Frontal cortex (tissue), 3 donors: ENCODE measurements at regions not wholly inside any gene's neighbourhood (a gene's known extent, or its start where the extent isn't known, plus 50 kb on each side); places are given as distances from the start of the nearest gene placed in this dataset.

Source experiments
- DNase-seq, 2 donors: peaks; one replicate each; pipeline ENCODE4 v3.0.0; 2012; ENCODE audit warnings: low spot score in 2 of 2
- FAIRE-seq: peaks from 2 replicates; lab custom pipeline; 2012; peaks lifted over from hg19 to GRCh38; lab: Jason Lieb, UNC
- donor health status: control.
- donor health status: control.
- donor health status: control.

DNA sequence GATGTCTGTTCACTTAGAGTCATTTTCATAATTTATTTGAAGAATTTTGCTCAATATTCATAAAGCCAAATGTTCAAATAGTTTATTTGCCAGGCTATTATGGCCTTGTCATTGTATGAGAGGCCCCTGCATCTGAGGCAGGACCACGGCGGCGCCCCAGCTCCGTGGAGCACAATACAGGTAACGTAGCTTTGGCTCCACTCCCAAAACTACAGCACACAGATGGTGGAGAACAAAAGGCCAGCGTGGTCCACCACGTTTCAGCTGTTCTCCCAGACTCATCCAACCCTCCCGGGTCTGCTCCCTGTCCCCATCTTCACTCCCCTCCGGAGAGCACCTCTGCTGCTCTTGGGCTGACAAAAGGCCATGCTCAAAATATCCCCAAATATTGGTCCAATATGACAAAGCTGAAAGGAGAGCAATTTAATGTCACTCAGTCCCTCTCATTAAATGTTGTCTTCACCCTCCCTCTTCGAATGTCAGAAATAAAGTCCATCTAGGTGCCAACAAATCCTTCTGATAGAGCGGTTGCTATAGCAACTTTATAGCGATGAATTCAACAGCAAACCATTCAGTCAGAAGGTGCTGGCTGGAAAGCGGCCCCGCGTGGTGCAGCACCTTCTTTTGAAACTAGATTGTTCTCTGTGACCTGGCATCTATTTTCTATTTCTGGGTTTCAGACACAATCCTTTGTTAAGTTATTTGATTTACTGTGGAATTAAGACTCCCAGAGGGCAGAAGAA, 504.3 kb downstream of the ARHGEF28 start:
- FAIRE-seq (no peak), DNase-seq (no peak)

DNA sequence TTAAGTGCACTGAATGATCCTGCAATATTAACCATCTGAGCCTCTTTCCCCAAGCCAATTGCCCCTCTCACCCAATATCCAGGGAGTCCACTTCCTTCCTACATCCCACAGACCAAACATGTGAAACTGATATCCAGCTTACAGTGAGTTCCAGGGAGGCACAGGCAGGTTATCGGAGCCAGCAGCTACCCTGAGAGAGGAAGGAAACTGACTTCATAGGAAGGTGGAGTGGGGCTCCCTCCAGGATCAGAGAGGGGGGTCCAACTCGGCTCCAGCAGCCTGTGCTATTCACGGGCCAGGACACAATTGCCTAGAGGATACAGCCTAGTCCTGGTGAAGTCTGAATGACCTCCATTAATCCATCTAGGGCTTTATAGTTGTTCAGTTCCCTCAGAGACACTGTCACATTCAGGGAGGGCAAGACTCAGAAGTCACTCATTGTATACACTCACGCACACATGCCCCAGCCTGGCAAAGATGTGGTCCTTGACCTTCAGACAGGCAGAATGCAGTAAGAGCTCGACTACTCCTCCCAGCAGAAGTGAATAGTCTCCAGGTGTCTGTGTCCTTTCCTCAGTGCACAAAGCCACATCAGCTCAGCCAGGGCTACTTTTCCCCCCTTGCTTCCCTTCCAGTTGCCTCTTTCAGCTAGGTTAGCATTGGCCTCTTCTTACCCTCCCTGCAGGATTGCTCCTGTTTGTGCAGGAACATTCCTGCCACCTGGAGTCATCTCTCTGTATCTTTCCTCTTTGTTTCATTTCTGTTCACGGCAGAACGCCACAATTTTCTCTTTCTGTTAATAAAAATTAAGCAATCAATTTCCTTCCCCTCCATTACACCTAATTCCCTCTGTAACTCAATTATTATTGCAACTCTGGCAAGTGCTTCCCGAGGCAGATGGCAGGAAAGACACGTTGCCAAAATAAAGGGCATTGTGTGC, 501.7 kb downstream of the ARHGEF28 start:
- DNase-seq (no peak), FAIRE-seq (no peak)

DNA sequence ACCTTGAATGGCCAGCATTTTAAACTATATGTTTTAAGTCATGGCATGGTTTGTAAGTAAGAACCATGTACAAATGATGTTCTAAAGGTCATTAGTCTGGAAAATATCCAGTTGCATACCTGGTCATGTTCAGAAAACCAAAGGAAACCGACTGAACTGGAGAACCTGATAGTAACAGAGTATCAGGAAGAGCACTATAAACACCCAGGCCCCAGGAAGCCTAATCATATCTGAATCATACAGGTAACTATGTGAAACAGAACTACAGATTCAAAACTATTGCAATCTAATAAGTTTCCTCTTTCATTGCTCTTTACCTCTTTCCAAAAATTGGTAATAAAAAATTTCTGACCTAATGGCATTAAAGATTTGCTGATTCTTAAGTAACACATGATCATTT, 500.3 kb downstream of the ARHGEF28 start:
- DNase-seq (no peak), FAIRE-seq (no peak)

DNA sequence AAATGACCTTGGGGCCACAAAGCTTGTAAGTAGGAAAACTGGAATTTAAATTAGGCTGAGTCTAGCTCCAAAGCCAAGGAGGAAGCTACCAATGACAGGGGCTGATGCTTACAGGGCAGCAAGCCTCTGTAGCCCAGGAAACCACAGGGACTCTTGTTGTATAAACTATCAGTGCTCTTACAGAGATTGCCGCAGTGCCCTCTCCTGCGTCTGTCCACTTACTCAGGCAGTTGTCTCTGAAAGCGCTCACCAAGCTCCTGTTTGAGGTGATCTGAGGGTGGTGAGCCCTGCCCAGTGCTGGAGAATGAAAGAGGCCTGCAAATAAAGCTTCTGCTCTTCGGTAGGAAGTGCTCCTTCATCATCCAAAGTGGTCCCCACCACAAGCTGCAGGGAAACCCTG, 498.8 kb downstream of the ARHGEF28 start:
- FAIRE-seq (no peak), DNase-seq (no peak)

DNA sequence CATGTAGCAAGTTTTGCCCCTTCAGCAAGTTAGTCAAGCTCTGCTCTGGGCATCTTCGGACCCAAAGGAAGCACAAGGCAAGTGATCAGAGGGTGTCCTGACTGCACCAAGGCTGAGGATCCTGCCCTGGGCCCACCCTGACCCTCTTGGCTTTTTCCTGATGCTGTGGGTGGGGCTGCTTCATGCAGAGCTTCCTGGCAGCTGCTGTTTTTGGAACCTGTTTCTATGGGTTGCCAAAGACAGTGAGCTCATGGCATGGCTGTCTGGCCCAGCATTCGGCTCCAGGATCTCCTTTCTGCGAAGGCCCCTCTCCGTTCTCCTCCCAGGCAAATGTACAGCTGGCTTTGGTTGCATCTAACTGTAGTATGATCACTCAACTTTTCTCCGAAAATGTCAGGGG, 497.9 kb downstream of the ARHGEF28 start:
- DNase-seq (no peak), FAIRE-seq (no peak)

DNA sequence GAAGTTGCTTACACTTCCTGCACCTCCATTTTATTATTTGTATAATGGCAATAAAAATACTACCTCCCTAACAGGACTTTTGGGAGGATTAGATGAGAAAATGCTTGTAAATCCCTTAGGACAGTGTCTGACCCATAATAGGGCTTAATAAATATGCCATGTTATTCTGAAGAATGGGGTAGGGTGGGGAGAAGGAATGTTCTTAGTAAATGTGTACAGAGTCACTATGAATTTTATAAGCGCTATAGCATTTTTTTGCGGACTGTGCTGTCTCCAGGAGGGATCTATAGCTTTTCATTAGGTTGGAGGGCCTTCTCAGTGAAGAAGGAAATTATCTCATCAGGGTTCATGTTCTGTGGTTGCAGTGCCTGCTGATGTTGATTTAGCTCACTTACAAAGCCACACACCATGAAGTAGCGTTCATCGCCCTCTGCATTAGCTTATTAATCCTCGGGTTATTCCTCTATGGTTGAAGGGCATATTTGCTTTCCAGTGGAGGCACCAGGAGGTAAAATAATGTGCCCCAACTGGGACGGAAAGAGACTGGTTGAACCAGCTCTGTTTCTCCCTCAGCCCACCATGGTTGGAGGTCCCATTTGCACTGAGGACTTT, 497.1 kb downstream of the ARHGEF28 start:
- FAIRE-seq = no peak
- no peak for DNase-seq

GRCh38 chr5:74122175-74122574, 496.2 kb downstream of the ARHGEF28 start:
- DNase-seq = no peak
- no peak for FAIRE-seq

GRCh38 chr5:74120585-74120984, 494.6 kb downstream of the ARHGEF28 start:
- FAIRE-seq = no peak
- no peak for DNase-seq

- DNase-seq (no peak), FAIRE-seq (no peak)
These were observed 492.1 kb downstream of the ARHGEF28 start for GRCh38 chr5:74118071-74118470.

- DNase-seq (no peak), FAIRE-seq (no peak)
These were observed 491.0 kb downstream of the ARHGEF28 start for GRCh38 chr5:74116984-74117383.

- FAIRE-seq = no peak
- DNase-seq = no peak
These were observed 490.3 kb downstream of the ARHGEF28 start for GRCh38 chr5:74116266-74116665.

- no peak for DNase-seq
- no peak for FAIRE-seq
These were observed 487.9 kb downstream of the ARHGEF28 start for GRCh38 chr5:74113927-74114326.

DNA sequence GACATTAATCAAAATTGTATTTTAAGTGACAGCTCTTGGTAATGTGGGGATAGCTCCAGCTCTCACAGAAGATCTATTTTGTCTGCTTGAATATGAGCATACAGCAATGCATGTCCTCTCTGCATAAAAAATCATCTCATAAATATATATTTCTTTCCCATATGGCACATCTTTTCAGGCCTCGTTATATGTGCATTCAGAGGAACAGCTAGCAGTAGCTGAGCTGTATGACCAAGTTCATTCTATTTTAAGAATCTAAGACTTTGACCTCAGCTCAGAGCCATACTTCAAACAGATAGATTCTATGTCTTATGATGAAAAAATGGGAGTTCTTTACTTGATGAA, 487.2 kb downstream of the ARHGEF28 start:
- no peak for DNase-seq
- no peak for FAIRE-seq

DNA sequence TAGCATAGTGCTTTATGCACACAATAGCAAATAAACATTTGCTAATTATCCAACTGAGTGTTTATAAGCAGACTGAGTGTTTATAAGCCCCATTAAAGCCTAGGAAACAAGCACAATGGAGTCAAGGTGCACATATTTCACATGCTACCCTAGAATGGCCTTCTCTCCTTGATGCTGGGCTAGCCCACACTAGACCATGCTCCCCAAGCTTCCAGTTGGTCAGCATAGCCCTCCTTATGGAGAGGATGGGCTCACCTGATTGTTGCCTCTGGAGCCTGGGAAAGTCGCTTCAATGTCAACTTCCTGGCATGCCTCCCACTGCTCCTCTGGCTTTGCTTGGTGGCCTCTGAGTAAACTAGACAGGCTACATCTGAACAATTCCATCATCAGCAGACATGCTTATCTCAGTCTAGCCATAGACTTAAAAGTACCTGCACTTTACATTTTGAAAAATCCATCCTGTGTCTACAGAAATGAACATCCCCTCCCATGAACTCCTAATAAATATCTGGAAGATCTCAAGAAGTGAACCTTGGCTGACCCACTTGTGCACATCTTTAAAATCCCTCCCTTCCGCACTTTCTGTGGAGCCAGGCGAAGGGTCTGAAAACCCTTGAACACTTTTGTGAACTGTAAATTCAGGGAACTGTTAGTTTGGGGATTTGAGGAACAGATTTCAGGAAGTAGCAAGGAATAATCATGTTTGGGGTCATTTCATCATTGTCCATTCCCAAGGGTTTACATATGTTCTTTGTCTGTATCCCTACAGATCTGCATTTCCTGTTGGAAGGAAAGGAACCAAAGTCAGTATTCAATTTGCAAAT, 486.6 kb downstream of the ARHGEF28 start:
- FAIRE-seq = no peak
- DNase-seq = no peak

DNA sequence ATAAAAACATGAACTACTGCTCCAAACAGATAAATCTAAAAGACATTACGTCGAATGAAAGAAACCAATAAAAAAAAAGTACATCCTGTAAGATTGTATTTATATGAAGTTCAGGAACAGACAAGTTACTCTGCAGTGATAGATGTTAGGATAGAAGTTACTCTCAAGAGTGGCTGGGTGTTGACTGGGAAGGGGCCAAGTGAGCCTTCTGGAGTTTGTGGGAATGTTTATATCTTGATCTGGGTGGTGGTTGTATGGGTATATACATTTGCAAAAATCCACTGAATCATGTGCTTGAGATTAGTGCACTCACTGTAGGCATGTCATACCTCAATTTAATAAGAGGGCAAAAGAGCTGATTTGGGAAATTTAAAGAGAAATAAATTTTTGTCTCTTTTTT, 485.8 kb downstream of the ARHGEF28 start:
- DNase-seq = no peak
- no peak for FAIRE-seq

- FAIRE-seq (no peak), DNase-seq (no peak)
These were observed 483.3 kb downstream of the ARHGEF28 start for GRCh38 chr5:74109344-74109743.

GRCh38 chr5:74107899-74108298, 481.9 kb downstream of the ARHGEF28 start:
- FAIRE-seq (no peak), DNase-seq (no peak)

DNA sequence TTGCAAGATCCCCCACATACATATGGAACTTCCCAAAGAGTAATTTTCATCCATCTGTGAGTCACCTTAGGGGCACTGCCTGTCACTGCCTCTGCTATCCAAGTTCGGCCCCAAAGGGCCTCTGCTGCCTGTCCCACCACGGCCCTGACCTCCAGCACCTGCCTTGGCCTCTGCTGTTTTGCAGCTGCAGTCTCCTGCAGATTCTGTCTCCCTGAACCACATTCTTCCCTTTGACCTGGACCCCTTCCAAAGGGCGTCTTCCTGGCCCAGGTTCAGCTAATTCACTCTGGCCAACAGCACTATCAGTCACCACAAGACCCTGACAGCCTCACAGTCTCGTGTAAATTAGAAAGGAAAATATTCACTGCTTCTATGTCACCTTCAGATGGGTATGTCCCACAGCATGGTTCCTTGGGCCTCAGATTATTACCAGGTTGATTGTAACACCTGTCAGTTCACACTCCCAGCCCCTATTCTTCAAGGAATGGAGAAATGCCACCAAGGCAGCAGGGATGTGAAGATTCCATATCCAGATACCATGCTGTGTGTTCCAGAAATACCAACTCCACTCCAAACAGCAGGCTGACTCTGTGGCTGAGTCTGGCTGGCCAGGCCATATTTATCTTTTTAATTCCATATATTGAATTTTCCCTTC, 479.3 kb downstream of the ARHGEF28 start:
- DNase-seq (no peak), FAIRE-seq (no peak)

DNA sequence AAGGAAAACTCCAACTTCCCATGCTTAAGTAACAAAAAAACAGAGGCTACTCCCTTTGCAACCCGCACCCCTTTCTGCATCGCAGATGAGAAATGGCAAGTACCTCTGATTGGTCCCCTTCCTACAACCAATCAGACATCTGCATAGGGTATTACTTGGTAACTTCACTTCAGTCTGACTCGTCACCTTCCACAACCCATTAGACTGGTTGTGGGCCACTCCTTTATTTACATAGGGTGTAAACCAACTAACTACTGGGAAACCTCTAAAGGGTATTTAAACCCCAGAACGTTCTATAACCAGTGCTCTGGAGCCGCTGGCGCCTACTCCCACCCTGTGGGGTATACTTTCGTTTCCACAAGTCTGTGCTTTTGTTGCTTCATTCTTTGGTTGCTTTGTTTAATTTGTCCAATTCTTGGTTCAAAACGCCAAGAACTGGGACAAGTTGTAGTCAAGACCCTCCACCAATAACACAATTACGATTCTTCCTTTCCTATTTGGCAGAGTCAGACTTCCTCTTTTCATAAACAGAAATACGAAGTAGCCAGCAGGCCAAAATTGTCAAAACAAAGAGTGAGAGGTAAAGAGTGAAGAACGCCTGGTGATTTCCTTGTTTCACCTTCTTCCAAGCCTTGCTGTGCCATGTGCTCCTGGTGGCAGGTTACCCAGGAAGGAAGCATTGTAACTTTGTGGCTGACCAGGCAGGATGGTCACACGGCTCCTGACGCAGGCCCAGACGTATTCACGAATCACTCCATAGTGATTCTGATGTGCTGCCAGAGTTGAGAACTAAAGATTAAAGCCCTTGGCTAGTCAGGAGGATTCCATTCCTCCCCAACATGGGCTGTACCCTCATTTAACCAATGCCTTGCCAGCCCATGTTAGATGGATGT, 477.4 kb downstream of the ARHGEF28 start:
- FAIRE-seq = no peak
- no peak for DNase-seq
